Lower lobe of right lung (tissue), 2 donors: ENCODE measurements at regions not wholly inside any gene's neighbourhood (a gene's known extent, or its start where the extent isn't known, plus 50 kb on each side); places are given as distances from the start of the nearest gene placed in this dataset.

Experiments
- ATAC-seq, 2 donors: fragments of 200-7000 bp; cut with Tn5 transposase; one replicate each; pipeline ENCODE4 v1.9.1; 2020 to 2022; ENCODE audit warnings: mild to moderate bottlenecking in 2 of 2, moderate library complexity in 2 of 2
- DNase-seq: peaks from one replicate; pipeline ENCODE4 v3.0.0-alpha.2; 2020
- H3K27ac ChIP-seq: fragments of 200-600 bp; one replicate; pipeline ENCODE4 v1.8.0; 2022
- H3K27me3 ChIP-seq: fragments of 200-600 bp; one replicate; pipeline ENCODE4 v1.8.0; 2022; ENCODE audit warnings: low read depth
- H3K36me3 ChIP-seq: fragments of 200-600 bp; one replicate; pipeline ENCODE4 v1.8.0; 2022; ENCODE audit warnings: mild to moderate bottlenecking
- H3K4me1 ChIP-seq: fragments of 200-600 bp; one replicate; pipeline ENCODE4 v1.8.0; 2022
- H3K4me3 ChIP-seq: fragments of 200-600 bp; one replicate; pipeline ENCODE4 v1.8.0; 2022; ENCODE audit warnings: mild to moderate bottlenecking
- H3K9me3 ChIP-seq: fragments of 200-600 bp; one replicate; pipeline ENCODE4 v1.8.0; 2022
- intact Hi-C: fragments of 100-400 bp; cut with DNase I; formaldehyde crosslinking; loops from one replicate; pipeline ENCODE4 v1.11.0; 2022
- TF ChIP-seq, protein P1 (sequence below): fragments of 200-600 bp; IDR thresholded peaks from one replicate; pipeline ENCODE4 v1.8.0; 2022; ENCODE audit warnings: antibody characterized with exemption, mild to moderate bottlenecking
- donor health status: DM: no; HTN: yes; CAD: no; lungs with severe emphysema.

DNA sequence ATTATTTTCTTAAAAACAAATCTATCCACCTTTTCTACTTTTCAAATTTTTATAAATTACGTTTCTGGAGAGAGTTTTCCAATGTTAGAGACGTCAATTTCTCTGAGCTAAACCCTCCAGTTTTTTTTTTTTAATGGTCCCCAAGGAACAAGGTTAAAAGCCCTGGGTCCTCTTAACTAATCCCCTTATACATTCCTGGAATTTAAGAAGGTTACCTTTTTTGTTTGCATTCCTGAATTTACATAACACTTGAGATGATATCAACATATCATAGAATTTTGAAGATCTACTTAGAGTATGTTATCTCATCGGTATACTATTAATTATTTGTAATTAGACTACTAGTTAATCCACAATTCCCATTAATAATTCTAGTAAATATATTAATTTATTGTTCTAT, 662.2 kb upstream of the LRFN5 start:
- Histone ChIP-seq H3K27me3 (no peaks in the 10 kb centered on the region), H3K4me3 (no peak overlapping the region), H3K36me3 (no peaks in the 10 kb centered on the region), H3K4me1 (no peaks in the 10 kb centered on the region), H3K27ac (no peak overlapping the region), H3K9me3 (no peaks in the 10 kb centered on the region)
- ATAC-seq (no peak), DNase-seq (no peak)
- TF ChIP-seq, protein P1, sequence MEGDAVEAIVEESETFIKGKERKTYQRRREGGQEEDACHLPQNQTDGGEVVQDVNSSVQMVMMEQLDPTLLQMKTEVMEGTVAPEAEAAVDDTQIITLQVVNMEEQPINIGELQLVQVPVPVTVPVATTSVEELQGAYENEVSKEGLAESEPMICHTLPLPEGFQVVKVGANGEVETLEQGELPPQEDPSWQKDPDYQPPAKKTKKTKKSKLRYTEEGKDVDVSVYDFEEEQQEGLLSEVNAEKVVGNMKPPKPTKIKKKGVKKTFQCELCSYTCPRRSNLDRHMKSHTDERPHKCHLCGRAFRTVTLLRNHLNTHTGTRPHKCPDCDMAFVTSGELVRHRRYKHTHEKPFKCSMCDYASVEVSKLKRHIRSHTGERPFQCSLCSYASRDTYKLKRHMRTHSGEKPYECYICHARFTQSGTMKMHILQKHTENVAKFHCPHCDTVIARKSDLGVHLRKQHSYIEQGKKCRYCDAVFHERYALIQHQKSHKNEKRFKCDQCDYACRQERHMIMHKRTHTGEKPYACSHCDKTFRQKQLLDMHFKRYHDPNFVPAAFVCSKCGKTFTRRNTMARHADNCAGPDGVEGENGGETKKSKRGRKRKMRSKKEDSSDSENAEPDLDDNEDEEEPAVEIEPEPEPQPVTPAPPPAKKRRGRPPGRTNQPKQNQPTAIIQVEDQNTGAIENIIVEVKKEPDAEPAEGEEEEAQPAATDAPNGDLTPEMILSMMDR: no peak
- intact Hi-C loops: no loop called here

DNA sequence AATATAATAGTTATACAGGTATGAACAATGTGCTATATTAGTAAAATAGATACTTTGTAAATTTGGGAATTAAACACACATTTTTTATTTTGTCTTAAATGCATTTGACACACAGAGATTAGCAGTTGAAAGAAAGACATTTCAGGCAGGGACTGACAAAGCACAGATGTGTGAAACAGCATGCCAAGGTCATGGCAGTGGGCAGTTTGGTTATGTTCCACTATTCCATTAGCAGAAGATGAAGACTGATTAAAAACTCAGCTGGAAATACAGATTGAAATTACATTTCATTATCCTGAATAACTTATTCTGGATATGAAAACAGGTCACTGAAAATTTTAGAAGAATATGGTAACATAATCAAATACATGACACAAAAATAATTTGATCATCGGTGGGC, 669.8 kb upstream of the LRFN5 start:
- Histone ChIP-seq H3K4me3 (no peak overlapping the region), H3K27me3 (no peaks in the 10 kb centered on the region), H3K4me1 (no peaks in the 10 kb centered on the region), H3K27ac (no peak overlapping the region), H3K9me3 (no peaks in the 10 kb centered on the region), H3K36me3 (no peaks in the 10 kb centered on the region)
- ATAC-seq: no peak
- intact Hi-C loops: no loop called here
- TF ChIP-seq, protein P1: no peak
- DNase-seq: no peak

GRCh38 chr14:40920380-40920779, 686.3 kb upstream of the LRFN5 start:
- no peak overlapping the region for H3K27ac ChIP-seq
- no peaks in the 10 kb centered on the region for H3K4me1 ChIP-seq
- intact Hi-C loops: no loop called here
- DNase-seq (no peak), ATAC-seq (no peak)
- no peak overlapping the region for H3K4me3 ChIP-seq
- H3K36me3 ChIP-seq: no peaks in the 10 kb centered on the region
- no peaks in the 10 kb centered on the region for H3K27me3 ChIP-seq
- TF ChIP-seq, protein P1: no peak
- H3K9me3 ChIP-seq: no peaks in the 10 kb centered on the region

- H3K9me3 ChIP-seq: no peaks in the 10 kb centered on the region
- H3K4me3 ChIP-seq: no peak overlapping the region
- H3K27ac ChIP-seq: no peak overlapping the region
- H3K27me3 ChIP-seq: no peaks in the 10 kb centered on the region
- intact Hi-C loops: no loop called here
- no peak for ATAC-seq
- no peak for DNase-seq
- H3K36me3 ChIP-seq: no peaks in the 10 kb centered on the region
- TF ChIP-seq, protein P1: no peak
- H3K4me1 ChIP-seq: no peaks in the 10 kb centered on the region
Observed at GRCh38 chr14:40911141-40911540, 695.5 kb upstream of the LRFN5 start.

GRCh38 chr14:40909906-40910305, 696.8 kb upstream of the LRFN5 start:
- Histone ChIP-seq H3K9me3 (no peaks in the 10 kb centered on the region), H3K27ac (no peak overlapping the region), H3K4me1 (no peaks in the 10 kb centered on the region), H3K4me3 (no peak overlapping the region), H3K36me3 (no peaks in the 10 kb centered on the region), H3K27me3 (no peaks in the 10 kb centered on the region)
- TF ChIP-seq, protein P1: no peak
- ATAC-seq (no peak), DNase-seq (no peak)
- intact Hi-C loops: no loop called here

DNA sequence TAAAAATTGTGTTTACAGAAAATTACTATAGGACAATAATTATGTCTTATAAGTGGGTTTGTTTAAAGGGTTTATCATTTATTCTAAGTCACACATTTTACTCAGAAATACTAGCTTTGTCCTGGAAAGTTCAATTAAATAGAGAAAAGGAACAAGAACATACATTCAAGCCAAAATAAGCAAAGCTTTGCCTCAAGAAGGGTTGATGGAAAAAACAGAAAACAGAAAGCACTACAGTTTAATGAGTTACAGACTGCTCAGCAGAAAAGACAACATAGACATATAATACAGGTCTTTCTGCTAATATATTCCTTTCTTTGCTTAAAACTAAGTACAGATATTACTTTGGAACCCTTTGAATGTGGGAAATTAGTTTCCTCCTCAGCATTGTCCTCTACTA, 703.0 kb upstream of the LRFN5 start:
- Histone ChIP-seq H3K36me3 (no peaks in the 10 kb centered on the region), H3K4me1 (no peaks in the 10 kb centered on the region), H3K27me3 (no peaks in the 10 kb centered on the region), H3K4me3 (no peak overlapping the region), H3K27ac (no peak overlapping the region), H3K9me3 (no peaks in the 10 kb centered on the region)
- intact Hi-C loops: no loop called here
- TF ChIP-seq, protein P1: no peak
- ATAC-seq: no peak
- DNase-seq: no peak
